OCI-LY1 (cell line): ENCODE measurements at regions not wholly inside any gene's neighbourhood (a gene's known extent, or its start where the extent isn't known, plus 50 kb on each side); places are given as distances from the start of the nearest gene placed in this dataset.

Source experiments
- CTCF ChIP-seq: fragments of 200-600 bp; sonication (generic), shearing (Covaris generic); IDR thresholded peaks from 2 replicates; pipeline ENCODE4 v1.5.1; 2017; ENCODE audit warnings: mild to moderate bottlenecking, antibody characterized with exemption, low read length, moderate library complexity, mixed read lengths
- EZH2 ChIP-seq: fragments of 200-600 bp; sonication (generic), shearing (Covaris generic); IDR thresholded peaks from 2 replicates; pipeline ENCODE4 v1.8.0; 2017; ENCODE audit warnings: borderline replicate concordance, mixed run types, mild to moderate bottlenecking, antibody characterized with exemption, low read length, moderate library complexity, mixed read lengths

GRCh38 chr2:120985997-120986651 lies 250.5 kb downstream of the GLI2 start:
- no peak for TF ChIP-seq CTCF
- no peak for TF ChIP-seq EZH2
